Common myeloid progenitor, CD34-positive (primary cell): ENCODE measurements at regions not wholly inside any gene's neighbourhood (a gene's known extent, or its start where the extent isn't known, plus 50 kb on each side); places are given as distances from the start of the nearest gene placed in this dataset.

Source experiments
- CTCF ChIA-PET: fragments of 350-600 bp; sonication (Branson Sonifier 250); formaldehyde crosslinking; loops from one replicate; lab custom pipeline; 2021; ENCODE audit warnings: antibody characterized with exemption; lab: Charles Lee
- POLR2A ChIA-PET: fragments of 350-600 bp; sonication (Branson Sonifier 250); formaldehyde crosslinking; loops from one replicate; lab custom pipeline; 2021; ENCODE audit warnings: antibody characterized with exemption; lab: Charles Lee
- DNase-seq, 3 donors: peaks; one replicate each; pipeline versions ENCODE4 v3.0.0 to v3.0.0-alpha.2; 2013
- H3K27ac ChIP-seq, 2 experiments: 1 replicate in 1 of 2; 2 replicates in 1 of 2; pipeline ENCODE4 v1.7.0; 2013; ENCODE audit warnings: inconsistent platforms in 2 of 2, low read length in 2 of 2, mild to moderate bottlenecking in 2 of 2, low read depth in 1 of 2, moderate library complexity in 1 of 2; ENCODE audit not compliant: severe bottlenecking in 2 of 2, insufficient read depth in 1 of 2, poor library complexity in 1 of 2
- H3K27me3 ChIP-seq, 5 experiments: replicated peaks in 2 of 5; 1 replicate in 3 of 5; 2 replicates in 2 of 5; pipeline versions ENCODE4 v1.6.1 to v1.7.0; 2013; ENCODE audit warnings: low read length in 4 of 5, mild to moderate bottlenecking in 2 of 5, moderate library complexity in 2 of 5, inconsistent platforms in 1 of 5; ENCODE audit not compliant: insufficient read depth in 5 of 5, control insufficient read depth in 4 of 5
- H3K36me3 ChIP-seq, 4 experiments: 1 replicate in 2 of 4; 2 replicates in 2 of 4; pipeline versions ENCODE4 v1.6.1 to v1.7.0; 2013; ENCODE audit warnings: low read length in 3 of 4, control low read depth in 1 of 4, mild to moderate bottlenecking in 1 of 4; ENCODE audit not compliant: control insufficient read depth in 4 of 4, insufficient read depth in 4 of 4
- H3K4me1 ChIP-seq, 4 experiments: 1 replicate in 3 of 4; 2 replicates in 1 of 4; pipeline versions ENCODE4 v1.6.1 to v1.7.1; 2013; ENCODE audit warnings: low read length in 3 of 4, mild to moderate bottlenecking in 3 of 4, control low read depth in 1 of 4, inconsistent platforms in 1 of 4, moderate library complexity in 1 of 4; ENCODE audit not compliant: control insufficient read depth in 4 of 4, insufficient read depth in 4 of 4; ENCODE audit errors: control extremely low read depth in 1 of 4
- H3K4me3 ChIP-seq, 7 experiments: 1 replicate in 4 of 7; 2 replicates in 3 of 7; pipeline versions ENCODE4 v1.5.1 to v1.7.0; 2013; ENCODE audit warnings: mild to moderate bottlenecking in 7 of 7, low read length in 6 of 7, moderate library complexity in 6 of 7, inconsistent platforms in 2 of 7, low read depth in 2 of 7, control low read depth in 1 of 7; ENCODE audit not compliant: insufficient read depth in 4 of 7, control insufficient read depth in 1 of 7; ENCODE audit errors: extremely low read depth in 1 of 7
- H3K9me3 ChIP-seq, 5 experiments: 1 replicate in 4 of 5; 2 replicates in 1 of 5; pipeline versions ENCODE4 v1.6.1 to v1.7.1; 2013; ENCODE audit warnings: low read length in 4 of 5, mild to moderate bottlenecking in 2 of 5, inconsistent platforms in 1 of 5, low read depth in 1 of 5, moderate library complexity in 1 of 5; ENCODE audit not compliant: control insufficient read depth in 4 of 5, insufficient read depth in 2 of 5; ENCODE audit errors: control extremely low read depth in 1 of 5
- WGBS: methylation state at CpG from one replicate; pipeline ENCODE4 v1.1.5; 2013; ENCODE audit not compliant: insufficient coverage; 5-methylcytosine and 5-hydroxymethylcytosine counted together

GRCh38 chr22:47457021-47457420 lies 694.6 kb downstream of the TBC1D22A start:
- Histone ChIP-seq H3K4me3 (no peak overlapping the region), H3K4me1 (no peaks in the 10 kb centered on the region), H3K27ac (no peak overlapping the region), H3K27me3 (no peaks in the 10 kb centered on the region), H3K36me3 (no peaks in the 10 kb centered on the region), H3K9me3 (peaks cover 0 to 11% (median 6%) of the 10 kb centered on the region in 5 experiments)
- 97% methylated on average over 14 of the region's 14 CpGs for WGBS
- ChIA-PET CTCF (no interaction called here), POLR2A (no interaction called here)
- no peak for DNase-seq

GRCh38 chr22:47456031-47456430 lies 693.6 kb downstream of the TBC1D22A start:
- no peak for DNase-seq
- ChIA-PET CTCF (no interaction called here), POLR2A (no interaction called here)
- no peak overlapping the region for H3K4me3 ChIP-seq
- no peak overlapping the region for H3K27ac ChIP-seq
- no peaks in the 10 kb centered on the region for H3K4me1 ChIP-seq
- H3K27me3 ChIP-seq, result no peaks in the 10 kb centered on the region
- WGBS, result 76% methylated on average over 8 of the region's 11 CpGs
- H3K36me3 ChIP-seq, result no peaks in the 10 kb centered on the region
- peaks cover 0 to 11% (median 6%) of the 10 kb centered on the region in 5 experiments for H3K9me3 ChIP-seq

GRCh38 chr22:47453049-47453448 lies 690.6 kb downstream of the TBC1D22A start:
- no peak for DNase-seq
- peaks cover 0 to 11% (median 6%) of the 10 kb centered on the region in 5 experiments for H3K9me3 ChIP-seq

GRCh38 chr22:47452184-47452583 lies 689.7 kb downstream of the TBC1D22A start:
- no peaks in the 10 kb centered on the region for H3K27me3 ChIP-seq
- H3K4me3 ChIP-seq, result no peak overlapping the region
- CTCF ChIA-PET, result no interaction called here
- POLR2A ChIA-PET, result no interaction called here
- DNase-seq, result no peak
- no peaks in the 10 kb centered on the region for H3K4me1 ChIP-seq
- H3K36me3 ChIP-seq, result no peaks in the 10 kb centered on the region
- H3K27ac ChIP-seq, result no peak overlapping the region
- peaks cover 0 to 11% (median 6%) of the 10 kb centered on the region in 5 experiments for H3K9me3 ChIP-seq
- WGBS, result 80% methylated on average over 1 of the region's 2 CpGs

More at GRCh38 chr22:47453049-47453448, 690.6 kb downstream of the TBC1D22A start:
- ChIA-PET CTCF (no interaction called here), POLR2A (no interaction called here)
- Histone ChIP-seq H3K36me3 (no peaks in the 10 kb centered on the region), H3K27ac (no peak overlapping the region), H3K4me1 (no peaks in the 10 kb centered on the region), H3K4me3 (no peak overlapping the region), H3K27me3 (no peaks in the 10 kb centered on the region)
- WGBS, result 100% methylated on average over 2 of the region's 6 CpGs

GRCh38 chr22:47450876-47451475 lies 688.5 kb downstream of the TBC1D22A start:
- no peaks in the 10 kb centered on the region for H3K4me1 ChIP-seq
- no peak overlapping the region for H3K4me3 ChIP-seq
- CTCF ChIA-PET, result no interaction called here
- POLR2A ChIA-PET, result no interaction called here
- no peak for DNase-seq
- WGBS, result 93% methylated on average over 3 of the region's 9 CpGs
- no peaks in the 10 kb centered on the region for H3K36me3 ChIP-seq
- H3K27ac ChIP-seq, result no peak overlapping the region
- H3K27me3 ChIP-seq, result no peaks in the 10 kb centered on the region
- H3K9me3 ChIP-seq, result peaks cover 0 to 11% (median 5%) of the 10 kb centered on the region in 5 experiments

- ChIA-PET POLR2A (no interaction called here), CTCF (no interaction called here)
- no peak overlapping the region for H3K27ac ChIP-seq
- H3K4me1 ChIP-seq, result no peaks in the 10 kb centered on the region
- 85% methylated on average over 12 of the region's 12 CpGs for WGBS
- H3K9me3 ChIP-seq, result peaks cover 0 to 11% (median 6%) of the 10 kb centered on the region in 5 experiments
- no peaks in the 10 kb centered on the region for H3K36me3 ChIP-seq
- DNase-seq, result no peak
- H3K4me3 ChIP-seq, result no peak overlapping the region
- H3K27me3 ChIP-seq, result no peaks in the 10 kb centered on the region
These were observed 687.2 kb downstream of the TBC1D22A start for GRCh38 chr22:47449508-47450270.
